Suprapubic skin (tissue), 4 donors: ENCODE measurements at regions not wholly inside any gene's neighbourhood (a gene's known extent, or its start where the extent isn't known, plus 50 kb on each side); places are given as distances from the start of the nearest gene placed in this dataset.

ENCODE experiments used
- DNase-seq, 2 donors: peaks; one replicate each; pipeline ENCODE4 v3.0.0-alpha.2; 2019; ENCODE audit warnings: low spot score in 2 of 2
- H3K27ac ChIP-seq: fragments of 200-600 bp; sonication (generic); one replicate; pipeline ENCODE4 v1.5.1; 2019
- H3K27me3 ChIP-seq: fragments of 200-600 bp; sonication (generic); one replicate; pipeline ENCODE4 v1.5.1; 2019
- H3K36me3 ChIP-seq: fragments of 200-600 bp; sonication (generic); one replicate; pipeline ENCODE4 v1.5.1; 2019
- H3K4me1 ChIP-seq: fragments of 200-600 bp; sonication (generic); one replicate; pipeline ENCODE4 v1.5.1; 2019
- H3K4me3 ChIP-seq: fragments of 200-600 bp; sonication (generic); one replicate; pipeline ENCODE4 v1.5.1; 2019; ENCODE audit warnings: mild to moderate bottlenecking
- H3K9me3 ChIP-seq: fragments of 200-600 bp; sonication (generic); one replicate; pipeline ENCODE4 v1.5.1; 2019
- CTCF ChIP-seq, 2 donors: fragments of 200-600 bp in 1 of 2; fragments of 450-650 bp in 1 of 2; sonication (generic) in 1 of 2; IDR thresholded peaks; one replicate each; pipeline ENCODE4 v1.5.1; 2016 to 2019; ENCODE audit warnings: antibody characterized with exemption in 2 of 2, mild to moderate bottlenecking in 1 of 2, moderate library complexity in 1 of 2
- EP300 ChIP-seq: sonication (generic); formaldehyde crosslinking; IDR thresholded peaks from one replicate; pipeline ENCODE4 v1.6.1; 2017; ENCODE audit warnings: antibody characterized with exemption
- POLR2A ChIP-seq, 2 donors: fragments of 450-650 bp; IDR thresholded peaks; one replicate each; pipeline ENCODE4 v1.6.1; 2017; ENCODE audit warnings: antibody characterized with exemption in 2 of 2, mild to moderate bottlenecking in 2 of 2, moderate library complexity in 2 of 2
- POLR2AphosphoS5 ChIP-seq, 3 donors: sonication (generic); formaldehyde crosslinking; IDR thresholded peaks; one replicate each; pipeline ENCODE4 v1.6.1; 2017; ENCODE audit warnings: antibody characterized with exemption in 3 of 3
- whole genome bisulfite sequencing: methylation state at CpG from one replicate; pipeline ENCODE4 v1.1.5; 2018; 5-methylcytosine and 5-hydroxymethylcytosine counted together

- Histone ChIP-seq H3K4me3 (no peak overlapping the region), H3K36me3 (no peaks in the 10 kb centered on the region), H3K27ac (no peak overlapping the region), H3K27me3 (no peaks in the 10 kb centered on the region), H3K4me1 (no peaks in the 10 kb centered on the region), H3K9me3 (no peaks in the 10 kb centered on the region)
- no peak for DNase-seq
- WGBS = 11% methylated on average over 3 of the region's 3 CpGs
- no peak for TF ChIP-seq POLR2AphosphoS5 (IDR thresholded peaks at IDR 0.05)
- TF ChIP-seq POLR2A (IDR thresholded peaks at IDR 0.05) = no peak
- TF ChIP-seq EP300 = no peak
- no peak for TF ChIP-seq CTCF (IDR thresholded peaks at IDR 0.05)
These were observed 384.9 kb downstream of the CENPC start for GRCh38 chr4:67160394-67160793.

- DNase-seq = no peak
- Histone ChIP-seq H3K27ac (no peak overlapping the region), H3K4me3 (no peak overlapping the region), H3K27me3 (no peaks in the 10 kb centered on the region), H3K4me1 (no peaks in the 10 kb centered on the region), H3K9me3 (no peaks in the 10 kb centered on the region), H3K36me3 (no peaks in the 10 kb centered on the region)
- TF ChIP-seq CTCF (IDR thresholded peaks at IDR 0.05) = no peak
- no peak for TF ChIP-seq EP300
- TF ChIP-seq POLR2AphosphoS5 (IDR thresholded peaks at IDR 0.05) = no peak
- TF ChIP-seq POLR2A (IDR thresholded peaks at IDR 0.05) = no peak
- 64% methylated on average over 1 of the region's 1 CpG for WGBS
These were observed 386.6 kb downstream of the CENPC start for GRCh38 chr4:67158666-67159065.

GRCh38 chr4:67152976-67153375 lies 392.3 kb downstream of the CENPC start:
- Histone ChIP-seq H3K27me3 (no peaks in the 10 kb centered on the region), H3K36me3 (no peaks in the 10 kb centered on the region), H3K4me3 (no peak overlapping the region), H3K4me1 (no peaks in the 10 kb centered on the region), H3K27ac (no peak overlapping the region), H3K9me3 (no peaks in the 10 kb centered on the region)
- no peak for DNase-seq
- TF ChIP-seq POLR2AphosphoS5 (IDR thresholded peaks at IDR 0.05) (no peak), POLR2A (IDR thresholded peaks at IDR 0.05) (no peak)
- WGBS = 84% methylated on average over 3 of the region's 3 CpGs

- WGBS = 85% methylated on average over 28 of the region's 45 CpGs
These were observed 393.6 kb downstream of the CENPC start for GRCh38 chr4:67151376-67152343.

GRCh38 chr4:67141586-67141985 lies 403.7 kb downstream of the CENPC start:
- no peak for DNase-seq
- H3K36me3 ChIP-seq = no peaks in the 10 kb centered on the region
- no peak overlapping the region for H3K4me3 ChIP-seq
- H3K9me3 ChIP-seq = no peaks in the 10 kb centered on the region
- 47% methylated on average over 2 of the region's 2 CpGs for WGBS
- H3K27me3 ChIP-seq = no peaks in the 10 kb centered on the region
- no peaks in the 10 kb centered on the region for H3K4me1 ChIP-seq
- no peak overlapping the region for H3K27ac ChIP-seq
- no peak for TF ChIP-seq CTCF (IDR thresholded peaks at IDR 0.05)
- no peak for TF ChIP-seq POLR2A (IDR thresholded peaks at IDR 0.05)

More at GRCh38 chr4:67151376-67152343, 393.6 kb downstream of the CENPC start:
- H3K27ac ChIP-seq = no peak overlapping the region
- no peaks in the 10 kb centered on the region for H3K9me3 ChIP-seq
- H3K27me3 ChIP-seq = no peaks in the 10 kb centered on the region
- no peaks in the 10 kb centered on the region for H3K4me1 ChIP-seq
- H3K4me3 ChIP-seq = no peak overlapping the region
- no peaks in the 10 kb centered on the region for H3K36me3 ChIP-seq
- TF ChIP-seq EP300 = no peak
- TF ChIP-seq POLR2AphosphoS5 (IDR thresholded peaks at IDR 0.05) = no peak
- no peak for TF ChIP-seq POLR2A (IDR thresholded peaks at IDR 0.05)
- TF ChIP-seq CTCF (IDR thresholded peaks at IDR 0.05) = no peak
- DNase-seq = no peak
